UCSD-AML1 (cell line): ENCODE measurements at regions not wholly inside any gene's neighbourhood (a gene's known extent, or its start where the extent isn't known, plus 50 kb on each side); places are given as distances from the start of the nearest gene placed in this dataset.

ENCODE experiments used
- DNase-seq: peaks from one replicate; lab custom pipeline; 2025; ENCODE audit not compliant: unreplicated experiment; lab: John Stamatoyannopoulos, UW

- DNase-seq = no peak
Observed at GRCh38 chr1:59139396-59139795, 157.5 kb upstream of the FGGY start.

GRCh38 chr1:59141267-59141863 lies 155.5 kb upstream of the FGGY start:
- peak; percentile 16 for DNase-seq

GRCh38 chr1:59142311-59143132 lies 154.4 kb upstream of the FGGY start:
- no peak for DNase-seq

GRCh38 chr1:59143133-59143487 lies 153.8 kb upstream of the FGGY start:
- DNase-seq = no peak

- no peak for DNase-seq
Observed at GRCh38 chr1:59143811-59144210, 153.1 kb upstream of the FGGY start.

- no peak for DNase-seq
Observed at GRCh38 chr1:59144959-59145358, 151.9 kb upstream of the FGGY start.

GRCh38 chr1:59146056-59146455 lies 150.8 kb upstream of the FGGY start:
- DNase-seq = no peak

GRCh38 chr1:59146651-59147358 lies 150.1 kb upstream of the FGGY start:
- DNase-seq = peak; percentile 26

- DNase-seq = no peak
Observed at GRCh38 chr1:59149435-59149834, 147.5 kb upstream of the FGGY start.

GRCh38 chr1:59150577-59151386 lies 146.1 kb upstream of the FGGY start:
- no peak for DNase-seq

- DNase-seq = no peak
Observed at GRCh38 chr1:59151387-59151761, 145.5 kb upstream of the FGGY start.

GRCh38 chr1:59151860-59152259 lies 145.0 kb upstream of the FGGY start:
- no peak for DNase-seq

- no peak for DNase-seq
Observed at GRCh38 chr1:59152511-59152910, 144.4 kb upstream of the FGGY start.

GRCh38 chr1:59154401-59154800 lies 142.5 kb upstream of the FGGY start:
- DNase-seq = no peak

- DNase-seq = no peak
Observed at GRCh38 chr1:59155351-59155750, 141.5 kb upstream of the FGGY start.

GRCh38 chr1:59156051-59156450 lies 140.8 kb upstream of the FGGY start:
- no peak for DNase-seq

- DNase-seq = no peak
Observed at GRCh38 chr1:59156526-59157199, 140.2 kb upstream of the FGGY start.

GRCh38 chr1:59158321-59158720 lies 138.6 kb upstream of the FGGY start:
- DNase-seq = no peak

GRCh38 chr1:59159557-59160203 lies 137.2 kb upstream of the FGGY start:
- no peak for DNase-seq

GRCh38 chr1:59161136-59161535 lies 135.8 kb upstream of the FGGY start:
- DNase-seq = no peak
